Brain microvascular endothelial cell (primary cell): ENCODE measurements at regions not wholly inside any gene's neighbourhood (a gene's known extent, or its start where the extent isn't known, plus 50 kb on each side); places are given as distances from the start of the nearest gene placed in this dataset.
"Not testable (repeated sequence)": the region's sequence is repeated elsewhere in the genome, so short reads cannot be mapped to it uniquely, and the experiment has no call there.

ENCODE experiments used
- DNase-seq: peaks from one replicate; pipeline ENCODE4 v3.0.0-alpha.2; 2020
- H3K27ac ChIP-seq: fragments of 250-450 bp; sonication (Bioruptor Pico); 2 replicates; pipeline ENCODE4 v1.5.1; 2020; ENCODE audit warnings: mild to moderate bottlenecking, moderate library complexity
- H3K27me3 ChIP-seq: fragments of 250-450 bp; sonication (Bioruptor Pico); replicated peaks from 2 replicates; pipeline ENCODE4 v1.5.1; 2020; ENCODE audit warnings: mild to moderate bottlenecking
- H3K36me3 ChIP-seq: fragments of 250-450 bp; sonication (Bioruptor Pico); replicated peaks from 2 replicates; pipeline ENCODE4 v1.5.1; 2020; ENCODE audit warnings: mild to moderate bottlenecking
- H3K4me3 ChIP-seq: 2 replicates; pipeline ENCODE4 v1.5.1; 2011; ENCODE audit warnings: low read depth, mild to moderate bottlenecking, control low read depth, low read length, moderate library complexity
- in situ Hi-C: cut with HindIII; loops from 2 replicates; pipeline ENCODE4 v1.10.0; 2017; ENCODE audit warnings: low sequenced_read_pairs, low pct_ligation_motif_present
- TF ChIP-seq, protein P1 (sequence below): IDR thresholded peaks from 2 replicates; pipeline ENCODE4 v1.5.1; 2011; ENCODE audit warnings: low read depth, mild to moderate bottlenecking, moderate library complexity, low read length, control low read depth, inconsistent platforms; ENCODE audit errors: missing control alignments

DNA sequence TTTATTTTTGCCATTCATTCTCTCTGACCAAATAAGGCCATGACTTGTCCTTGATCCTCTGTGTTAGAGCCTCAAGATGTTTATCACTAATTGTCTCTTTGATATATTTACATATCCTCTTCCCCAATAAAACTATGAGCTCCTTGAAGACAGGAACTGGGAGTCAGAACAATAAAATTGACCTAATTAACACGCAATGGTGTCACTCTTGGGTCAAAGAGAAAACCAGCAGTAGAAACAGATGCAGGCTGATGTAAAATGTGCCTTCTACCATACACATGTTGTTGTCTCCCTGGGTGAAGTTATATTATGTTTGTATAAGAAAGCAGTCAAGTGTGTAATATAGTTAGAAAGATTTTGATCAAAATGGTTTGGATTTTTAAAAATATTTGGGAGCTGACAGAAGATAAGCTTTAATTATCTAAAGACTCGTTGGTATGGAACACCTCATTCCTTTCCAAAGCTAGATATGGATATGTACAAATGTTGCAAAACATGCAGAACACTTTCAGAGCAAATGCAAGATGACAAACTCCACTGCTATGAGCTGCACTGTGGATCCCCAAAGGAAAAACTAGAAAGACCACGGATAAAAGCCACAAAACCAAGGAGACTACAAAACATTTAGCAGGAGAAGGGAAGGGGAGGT lies 109.7 kb upstream of the STMND1 start:
- in situ Hi-C loops = no loop called here
- H3K27ac ChIP-seq = no peak overlapping the region
- TF ChIP-seq, protein P1, sequence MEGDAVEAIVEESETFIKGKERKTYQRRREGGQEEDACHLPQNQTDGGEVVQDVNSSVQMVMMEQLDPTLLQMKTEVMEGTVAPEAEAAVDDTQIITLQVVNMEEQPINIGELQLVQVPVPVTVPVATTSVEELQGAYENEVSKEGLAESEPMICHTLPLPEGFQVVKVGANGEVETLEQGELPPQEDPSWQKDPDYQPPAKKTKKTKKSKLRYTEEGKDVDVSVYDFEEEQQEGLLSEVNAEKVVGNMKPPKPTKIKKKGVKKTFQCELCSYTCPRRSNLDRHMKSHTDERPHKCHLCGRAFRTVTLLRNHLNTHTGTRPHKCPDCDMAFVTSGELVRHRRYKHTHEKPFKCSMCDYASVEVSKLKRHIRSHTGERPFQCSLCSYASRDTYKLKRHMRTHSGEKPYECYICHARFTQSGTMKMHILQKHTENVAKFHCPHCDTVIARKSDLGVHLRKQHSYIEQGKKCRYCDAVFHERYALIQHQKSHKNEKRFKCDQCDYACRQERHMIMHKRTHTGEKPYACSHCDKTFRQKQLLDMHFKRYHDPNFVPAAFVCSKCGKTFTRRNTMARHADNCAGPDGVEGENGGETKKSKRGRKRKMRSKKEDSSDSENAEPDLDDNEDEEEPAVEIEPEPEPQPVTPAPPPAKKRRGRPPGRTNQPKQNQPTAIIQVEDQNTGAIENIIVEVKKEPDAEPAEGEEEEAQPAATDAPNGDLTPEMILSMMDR = no peak

DNA sequence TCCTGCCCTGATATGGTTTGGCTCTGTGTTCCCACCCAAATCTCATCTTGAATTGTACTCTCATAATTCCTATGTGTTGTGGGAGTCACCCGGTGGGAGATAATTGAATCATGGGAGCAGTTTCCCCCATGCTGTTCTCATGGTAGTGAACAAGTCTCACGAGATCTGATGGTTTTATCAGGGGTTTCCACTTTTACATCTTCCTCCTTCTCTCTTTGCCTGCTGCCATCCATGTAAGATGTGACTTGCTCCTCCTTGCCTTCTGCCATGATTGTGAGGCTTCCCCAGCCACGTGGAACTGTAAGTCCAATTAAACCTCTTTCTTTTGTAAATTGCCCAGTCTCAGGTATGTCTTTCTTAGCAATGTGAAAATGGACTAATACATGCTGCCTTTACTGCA lies 111.9 kb upstream of the STMND1 start:
- H3K27me3 ChIP-seq, H3K36me3 ChIP-seq, H3K4me3 ChIP-seq, H3K27ac ChIP-seq, DNase-seq, in situ Hi-C loops: not testable (repeated sequence)

More for the DNA sequence above, 109.7 kb upstream of the STMND1 start:
- Histone ChIP-seq H3K36me3 (no peaks in the 10 kb centered on the region), H3K27me3 (no peaks in the 10 kb centered on the region), H3K4me3 (no peak overlapping the region)
- no peak for DNase-seq

GRCh38 chr6:16989382-16989781 lies 112.5 kb upstream of the STMND1 start:
- in situ Hi-C loops = no loop called here
- Histone ChIP-seq H3K27ac (no peak overlapping the region), H3K27me3 (no peaks in the 10 kb centered on the region), H3K4me3 (no peak overlapping the region), H3K36me3 (no peaks in the 10 kb centered on the region)
- TF ChIP-seq, protein P1 = no peak
- DNase-seq = no peak

DNA sequence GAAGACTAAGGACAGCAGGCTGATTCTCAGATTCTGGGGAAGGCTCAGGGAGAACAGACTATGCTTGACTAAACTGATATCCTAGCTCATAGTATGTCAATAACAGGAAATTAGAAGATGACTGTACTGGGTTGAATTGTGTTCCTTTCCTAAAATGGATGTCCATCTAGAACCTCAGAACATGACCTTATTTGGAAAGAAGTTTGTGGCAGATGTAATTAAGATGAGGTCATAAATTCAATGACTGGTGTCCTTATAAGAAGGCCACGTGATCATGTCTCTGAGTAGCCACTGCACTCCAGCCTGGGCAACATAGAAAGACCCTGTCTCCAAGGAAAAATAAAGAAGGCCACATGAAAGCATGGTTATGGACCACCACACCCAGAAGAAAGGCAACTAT lies 113.9 kb upstream of the STMND1 start:
- Histone ChIP-seq H3K36me3 (no peaks in the 10 kb centered on the region), H3K27ac (no peak overlapping the region), H3K4me3 (no peak overlapping the region), H3K27me3 (no peaks in the 10 kb centered on the region)
- DNase-seq = no peak
- in situ Hi-C loops = no loop called here
- TF ChIP-seq, protein P1 = no peak

- Histone ChIP-seq H3K27ac (no peak overlapping the region), H3K27me3 (no peaks in the 10 kb centered on the region), H3K36me3 (no peaks in the 10 kb centered on the region), H3K4me3 (no peak overlapping the region)
- peak; percentile 18 for DNase-seq
- in situ Hi-C loops = no loop called here
- TF ChIP-seq, protein P1 = no peak
Measured at GRCh38 chr6:16985513-16986284, 116.2 kb upstream of the STMND1 start.

DNA sequence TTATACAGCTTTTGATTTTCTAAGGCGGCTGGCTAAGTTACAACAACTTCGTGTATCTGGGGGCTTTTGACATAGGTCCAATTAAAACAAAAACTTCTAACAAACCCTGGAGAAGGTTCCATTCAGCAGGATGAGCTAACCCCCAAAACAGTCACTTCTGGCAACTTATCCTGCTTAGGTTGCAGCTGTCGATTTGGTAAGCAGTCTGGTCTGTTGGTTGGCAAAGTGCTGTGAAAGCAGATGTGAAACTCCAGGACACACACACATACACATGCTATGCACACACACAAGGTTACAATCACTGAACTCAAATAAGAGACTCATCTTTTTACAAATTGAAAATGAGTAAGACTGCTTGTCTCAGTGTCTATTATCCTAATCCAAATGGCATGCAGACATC lies 119.0 kb upstream of the STMND1 start:
- in situ Hi-C loops = no loop called here
- no peaks in the 10 kb centered on the region for H3K27me3 ChIP-seq
- no peak overlapping the region for H3K27ac ChIP-seq
- no peaks in the 10 kb centered on the region for H3K36me3 ChIP-seq
- no peak overlapping the region for H3K4me3 ChIP-seq
- TF ChIP-seq, protein P1 = no peak
- DNase-seq = peak; percentile 52
